ENCODE measurements at regions not wholly inside any gene's neighbourhood (a gene's known extent, or its start where the extent isn't known, plus 50 kb on each side); places are given as distances from the start of the nearest gene placed in this dataset.

- TF ChIP-seq, protein P1, sequence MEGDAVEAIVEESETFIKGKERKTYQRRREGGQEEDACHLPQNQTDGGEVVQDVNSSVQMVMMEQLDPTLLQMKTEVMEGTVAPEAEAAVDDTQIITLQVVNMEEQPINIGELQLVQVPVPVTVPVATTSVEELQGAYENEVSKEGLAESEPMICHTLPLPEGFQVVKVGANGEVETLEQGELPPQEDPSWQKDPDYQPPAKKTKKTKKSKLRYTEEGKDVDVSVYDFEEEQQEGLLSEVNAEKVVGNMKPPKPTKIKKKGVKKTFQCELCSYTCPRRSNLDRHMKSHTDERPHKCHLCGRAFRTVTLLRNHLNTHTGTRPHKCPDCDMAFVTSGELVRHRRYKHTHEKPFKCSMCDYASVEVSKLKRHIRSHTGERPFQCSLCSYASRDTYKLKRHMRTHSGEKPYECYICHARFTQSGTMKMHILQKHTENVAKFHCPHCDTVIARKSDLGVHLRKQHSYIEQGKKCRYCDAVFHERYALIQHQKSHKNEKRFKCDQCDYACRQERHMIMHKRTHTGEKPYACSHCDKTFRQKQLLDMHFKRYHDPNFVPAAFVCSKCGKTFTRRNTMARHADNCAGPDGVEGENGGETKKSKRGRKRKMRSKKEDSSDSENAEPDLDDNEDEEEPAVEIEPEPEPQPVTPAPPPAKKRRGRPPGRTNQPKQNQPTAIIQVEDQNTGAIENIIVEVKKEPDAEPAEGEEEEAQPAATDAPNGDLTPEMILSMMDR (conservative IDR thresholded peaks at IDR 0.05 in 1 of 2, IDR thresholded peaks at IDR 0.05 in 1 of 2; ENCODE audit: extremely low read depth in 1 of 2, insufficient read depth in 1 of 2, low read depth in 1 of 2, low read length in 2 of 2), result no peak
- TF ChIP-seq EZH2 (IDR thresholded peaks at IDR 0.05; ENCODE audit: borderline replicate concordance, low read length), result no peak
Measured at GRCh38 chr2:152883951-152884487, 165.6 kb downstream of the ARL6IP6 start.

Measured in mammary epithelial cell (primary cell).